ENCODE measurements at regions not wholly inside any gene's neighbourhood (a gene's known extent, or its start where the extent isn't known, plus 50 kb on each side); places are given as distances from the start of the nearest gene placed in this dataset.

GRCh38 chr2:139259422-139260051 is 479.3 kb upstream of the NXPH2 start:
- Mint-ChIP-seq H3K27me3 (ENCODE audit: low read depth) (no peaks in the 10 kb centered on the region), H3K4me1 (peaks cover 0 to 2% of the 10 kb centered on the region in 2 experiments; a peak in 1 of 4 replicates)
- no peak overlapping the region for H3K4me2 ChIP-seq (ENCODE audit: insufficient read depth, insufficient read length, low read length)

More at GRCh38 chr2:139259422-139260051, 479.3 kb upstream of the NXPH2 start:
- no peak overlapping the region for H3K56ac ChIP-seq (ENCODE audit: insufficient read length, low read depth, low read length)
- no peak overlapping the region for H3K18ac ChIP-seq (ENCODE audit: insufficient read length, low read depth, low read length)
- no peaks in the 10 kb centered on the region for H3K23me2 ChIP-seq (ENCODE audit: insufficient read length, low read depth, low read length, poor library complexity, severe bottlenecking)
- H2BK15ac ChIP-seq (ENCODE audit: low read depth, low read length): no peak overlapping the region
- H3K27me3 ChIP-seq (ENCODE audit: insufficient read depth, low read length): no peaks in the 10 kb centered on the region
- no peak overlapping the region for H4K8ac ChIP-seq (replicated peaks; ENCODE audit: insufficient read length, low read depth, low read length)
- H4K20me1 ChIP-seq (ENCODE audit: control insufficient read depth, insufficient read depth, insufficient read length): no peaks in the 10 kb centered on the region
- no peak overlapping the region for H3K27ac Mint-ChIP-seq
- no peak for TF ChIP-seq CTCF (conservative IDR thresholded peaks at IDR 0.05)
- H3K4ac ChIP-seq (ENCODE audit: low read depth, low read length): no peak overlapping the region
- no peaks in the 10 kb centered on the region for H3K36me3 Mint-ChIP-seq (ENCODE audit: insufficient read depth in 1 of 3, low read depth in 3 of 3)
- no peaks in the 10 kb centered on the region for H3K79me2 ChIP-seq (ENCODE audit: insufficient read depth, low read length)
- H3K9me3 ChIP-seq (ENCODE audit: control insufficient read depth, low read depth, low read length): no peaks in the 10 kb centered on the region
- no peak overlapping the region for H3K14ac ChIP-seq (ENCODE audit: insufficient read depth, low read length)
- no peak overlapping the region for H4K91ac ChIP-seq (ENCODE audit: insufficient read length, low read depth, low read length)
- no peaks in the 10 kb centered on the region for H3K79me1 ChIP-seq (ENCODE audit: insufficient read depth, low read depth, low read length, poor library complexity, severe bottlenecking)
- no peak overlapping the region for H2BK12ac ChIP-seq (ENCODE audit: insufficient read length, low read depth, low read length)
- H2BK120ac ChIP-seq (ENCODE audit: low read depth, low read length, poor library complexity, severe bottlenecking): no peak overlapping the region
- no CpG with 5 or more reads among the region's 5 CpGs for WGBS (ENCODE audit: extremely low coverage, insufficient read length, low lambda C conversion rate)
- no peaks in the 10 kb centered on the region for H3K4me1 ChIP-seq (ENCODE audit: insufficient read depth, low read length)
- no peaks in the 10 kb centered on the region for H3K9me3 Mint-ChIP-seq
- no peak for DNase-seq
- H3K4me3 Mint-ChIP-seq: no peak overlapping the region
- no peak overlapping the region for H3K23ac ChIP-seq (ENCODE audit: insufficient read length, low read depth, low read length)
- H2BK5ac ChIP-seq (ENCODE audit: insufficient read length, low read length): no peak overlapping the region
- no peak overlapping the region for H2AFZ ChIP-seq (ENCODE audit: low read length)
- H4K5ac ChIP-seq (ENCODE audit: insufficient read length, low read depth, low read length): no peak overlapping the region
- no peak overlapping the region for H2BK20ac ChIP-seq (ENCODE audit: low read depth, low read length, poor library complexity, severe bottlenecking)
- no peak overlapping the region for H3T11ph ChIP-seq (ENCODE audit: low read length)
- no peak overlapping the region for H2AK5ac ChIP-seq (ENCODE audit: insufficient read length, low read length)
- H3K9ac ChIP-seq (ENCODE audit: extremely low read depth, insufficient read length, low read length): no peak overlapping the region
- no peak overlapping the region for H3K27ac ChIP-seq (ENCODE audit: insufficient read length, low read depth, low read length)
